H9 (cell line): ENCODE measurements at regions not wholly inside any gene's neighbourhood (a gene's known extent, or its start where the extent isn't known, plus 50 kb on each side); places are given as distances from the start of the nearest gene placed in this dataset.

Experiments used
- DNase-seq: peaks from one replicate; pipeline ENCODE4 v3.0.0-alpha.2; 2017
- H2AFZ ChIP-seq: one replicate; pipeline ENCODE4 v1.6.1; 2013; ENCODE audit warnings: mild to moderate bottlenecking, low read length, control low read depth, moderate library complexity
- H2AK5ac ChIP-seq: 2 replicates; pipeline ENCODE4 v1.6.1; 2013; ENCODE audit warnings: low read length, control low read depth, mixed read lengths; ENCODE audit not compliant: insufficient read length
- H2BK120ac ChIP-seq: one replicate; pipeline ENCODE4 v1.6.1; 2013; ENCODE audit warnings: low read depth, mild to moderate bottlenecking, low read length, control low read depth, inconsistent platforms; ENCODE audit not compliant: poor library complexity, severe bottlenecking
- H2BK12ac ChIP-seq: 2 replicates; pipeline ENCODE4 v1.6.1; 2013; ENCODE audit warnings: low read length, control low read depth, mixed read lengths, low read depth; ENCODE audit not compliant: insufficient read length
- H2BK15ac ChIP-seq: 2 replicates; pipeline ENCODE4 v1.6.1; 2013; ENCODE audit warnings: low read depth, low read length, control low read depth
- H2BK20ac ChIP-seq: one replicate; pipeline ENCODE4 v1.6.1; 2013; ENCODE audit warnings: low read depth, mild to moderate bottlenecking, low read length, control low read depth, inconsistent platforms; ENCODE audit not compliant: poor library complexity, severe bottlenecking
- H2BK5ac ChIP-seq: 2 replicates; pipeline ENCODE4 v1.6.1; 2013; ENCODE audit warnings: low read length, control low read depth, mixed read lengths; ENCODE audit not compliant: insufficient read length
- H3K14ac ChIP-seq: 2 replicates; pipeline ENCODE4 v1.6.1; 2013; ENCODE audit warnings: low read length, control low read depth; ENCODE audit not compliant: insufficient read depth
- H3K18ac ChIP-seq: 2 replicates; pipeline ENCODE4 v1.6.1; 2013; ENCODE audit warnings: low read depth, mild to moderate bottlenecking, mixed read lengths, low read length, control low read depth; ENCODE audit not compliant: insufficient read length
- H3K23ac ChIP-seq: 2 replicates; pipeline ENCODE4 v1.6.1; 2013; ENCODE audit warnings: low read length, control low read depth, mixed read lengths, low read depth; ENCODE audit not compliant: insufficient read length
- H3K23me2 ChIP-seq: 2 replicates; pipeline ENCODE4 v1.6.1; 2013; ENCODE audit warnings: low read depth, mild to moderate bottlenecking, mixed read lengths, low read length, control low read depth; ENCODE audit not compliant: insufficient read length, poor library complexity, severe bottlenecking
- H3K27ac ChIP-seq: 2 replicates; pipeline ENCODE4 v1.5.1; 2013; ENCODE audit warnings: low read length, control low read depth, mixed read lengths, low read depth; ENCODE audit not compliant: insufficient read length
- H3K27me3 ChIP-seq: 2 replicates; pipeline ENCODE4 v1.6.1; 2013; ENCODE audit warnings: low read length, control low read depth, inconsistent platforms; ENCODE audit not compliant: insufficient read depth
- H3K4ac ChIP-seq: 2 replicates; pipeline ENCODE4 v1.6.1; 2013; ENCODE audit warnings: low read depth, mild to moderate bottlenecking, control low read depth, inconsistent platforms, low read length, moderate library complexity
- H3K4me1 ChIP-seq: 2 replicates; pipeline ENCODE4 v1.6.1; 2013; ENCODE audit warnings: low read length, control low read depth, inconsistent platforms; ENCODE audit not compliant: insufficient read depth
- H3K4me2 ChIP-seq: 2 replicates; pipeline ENCODE4 v1.6.1; 2013; ENCODE audit warnings: low read length, control low read depth, mixed read lengths; ENCODE audit not compliant: insufficient read length, insufficient read depth
- H3K56ac ChIP-seq: 2 replicates; pipeline ENCODE4 v1.6.1; 2013; ENCODE audit warnings: low read depth, mild to moderate bottlenecking, mixed read lengths, low read length, control low read depth; ENCODE audit not compliant: insufficient read length
- H3K79me1 ChIP-seq: 2 replicates; pipeline ENCODE4 v1.6.1; 2013; ENCODE audit warnings: low read depth, mild to moderate bottlenecking, moderate library complexity, low read length, control low read depth, inconsistent platforms; ENCODE audit not compliant: insufficient read depth, poor library complexity, severe bottlenecking
- H3K79me2 ChIP-seq: 2 replicates; pipeline ENCODE4 v1.6.1; 2013; ENCODE audit warnings: low read length, control low read depth, inconsistent platforms; ENCODE audit not compliant: insufficient read depth
- H3K9ac ChIP-seq: 2 replicates; pipeline ENCODE4 v1.6.1; 2013; ENCODE audit warnings: low read length, control low read depth, mixed read lengths; ENCODE audit not compliant: insufficient read length; ENCODE audit errors: extremely low read depth
- H3K9me3 ChIP-seq: one replicate; pipeline ENCODE4 v1.6.1; 2013; ENCODE audit warnings: low read depth, low read length, inconsistent platforms; ENCODE audit not compliant: control insufficient read depth
- H3T11ph ChIP-seq: one replicate; pipeline ENCODE4 v1.6.1; 2013; ENCODE audit warnings: mild to moderate bottlenecking, low read length, control low read depth, inconsistent platforms
- H4K20me1 ChIP-seq: one replicate; pipeline ENCODE4 v1.6.1; 2013; ENCODE audit not compliant: control insufficient read depth, insufficient read length, insufficient read depth
- H4K5ac ChIP-seq: 2 replicates; pipeline ENCODE4 v1.6.1; 2013; ENCODE audit warnings: low read depth, mild to moderate bottlenecking, mixed read lengths, low read length, control low read depth; ENCODE audit not compliant: insufficient read length
- H4K8ac ChIP-seq: replicated peaks from 2 replicates; pipeline ENCODE4 v1.6.1; 2013; ENCODE audit warnings: low read length, control low read depth, mixed read lengths, low read depth; ENCODE audit not compliant: insufficient read length
- H4K91ac ChIP-seq: 2 replicates; pipeline ENCODE4 v1.6.1; 2013; ENCODE audit warnings: low read depth, mild to moderate bottlenecking, moderate library complexity, mixed read lengths, low read length, control low read depth; ENCODE audit not compliant: insufficient read length
- H3K27ac Mint-ChIP-seq, 3 experiments: 2 replicates in 2 of 3; 3 replicates in 1 of 3; pipeline ENCODE4 v1.8.0; 2020 to 2021; ENCODE audit warnings: mixed read lengths in 3 of 3, mild to moderate bottlenecking in 1 of 3, moderate library complexity in 1 of 3
- H3K27me3 Mint-ChIP-seq: 2 replicates; pipeline ENCODE4 v1.8.0; 2021; ENCODE audit warnings: low read depth, mild to moderate bottlenecking, moderate library complexity, mixed read lengths
- H3K36me3 Mint-ChIP-seq, 3 experiments: 2 replicates in 2 of 3; 3 replicates in 1 of 3; pipeline ENCODE4 v1.8.0; 2020 to 2021; ENCODE audit warnings: low read depth in 3 of 3, mixed read lengths in 3 of 3; ENCODE audit not compliant: insufficient read depth in 1 of 3
- H3K4me1 Mint-ChIP-seq, 2 experiments: 2 replicates each; pipeline ENCODE4 v1.8.0; 2020; ENCODE audit warnings: mixed read lengths in 2 of 2
- H3K4me3 Mint-ChIP-seq, 2 experiments: 2 replicates in 1 of 2; 3 replicates in 1 of 2; pipeline ENCODE4 v1.8.0; 2020 to 2021; ENCODE audit warnings: mild to moderate bottlenecking in 2 of 2, mixed read lengths in 2 of 2, moderate library complexity in 1 of 2
- H3K9me3 Mint-ChIP-seq, 2 experiments: 2 replicates in 1 of 2; 3 replicates in 1 of 2; pipeline ENCODE4 v1.8.0; 2020; ENCODE audit warnings: mild to moderate bottlenecking in 2 of 2, mixed read lengths in 2 of 2, moderate library complexity in 1 of 2
- WGBS: extraction: QIAGEN DNeasy Blood & Tissue Kit; methylation state at CpG from one replicate; pipeline ENCODE4 v1.1.7; 2013; ENCODE audit warnings: missing lambda C conversion rate, low lambda C conversion rate, mixed read lengths; ENCODE audit not compliant: insufficient read length; ENCODE audit errors: extremely low coverage; 5-methylcytosine and 5-hydroxymethylcytosine counted together
- TF ChIP-seq, protein P1 (sequence below): fragments of 200-600 bp; sonication (generic); conservative IDR thresholded peaks from 3 replicates; pipeline ENCODE4 v1.8.0; 2021; ENCODE audit warnings: antibody characterized with exemption, mild to moderate bottlenecking

DNA sequence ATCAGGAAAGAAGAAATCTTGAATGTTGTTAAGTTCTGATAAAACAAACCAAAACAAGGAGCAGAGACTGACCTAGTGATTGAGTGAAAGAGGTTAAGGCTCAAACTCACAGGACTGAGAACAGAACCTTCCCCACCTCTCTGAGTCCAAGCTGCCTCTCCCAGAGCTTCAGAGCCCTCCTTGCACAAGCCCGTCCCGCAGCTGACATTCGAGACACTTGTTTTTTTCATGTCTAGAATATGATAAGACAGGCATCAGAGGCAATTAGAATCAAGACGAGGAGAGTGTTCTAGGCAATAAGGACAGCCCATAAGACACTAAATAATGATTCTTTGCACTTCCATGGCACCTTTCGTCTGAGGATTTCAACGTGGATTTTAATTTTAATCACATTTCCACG is 140.6 kb downstream of the PXDC1 start:
- Histone ChIP-seq H2BK15ac (no peak overlapping the region), H4K20me1 (no peaks in the 10 kb centered on the region), H3K79me1 (no peaks in the 10 kb centered on the region), H2BK120ac (no peak overlapping the region), H3K27ac (no peak overlapping the region), H3K56ac (no peak overlapping the region), H4K91ac (no peak overlapping the region), H2BK12ac (no peak overlapping the region), H3K4ac (no peak overlapping the region), H2BK5ac (no peak overlapping the region), H4K8ac (no peak overlapping the region), H3T11ph (no peak overlapping the region), H3K23me2 (no peaks in the 10 kb centered on the region), H3K9me3 (no peaks in the 10 kb centered on the region), H3K4me1 (peaks cover 4% of the 10 kb centered on the region; the same call in 1 of the 2 replicates), H3K79me2 (no peaks in the 10 kb centered on the region), H3K18ac (no peak overlapping the region), H3K14ac (no peak overlapping the region), H2AK5ac (no peak overlapping the region), H3K9ac (no peak overlapping the region), H3K4me2 (no peak overlapping the region), H2AFZ (no peak overlapping the region), H4K5ac (no peak overlapping the region), H3K23ac (no peak overlapping the region), H3K27me3 (no peaks in the 10 kb centered on the region), H2BK20ac (no peak overlapping the region)
- no peak for DNase-seq
- no peaks in the 10 kb centered on the region for H3K9me3 Mint-ChIP-seq
- TF ChIP-seq, protein P1, sequence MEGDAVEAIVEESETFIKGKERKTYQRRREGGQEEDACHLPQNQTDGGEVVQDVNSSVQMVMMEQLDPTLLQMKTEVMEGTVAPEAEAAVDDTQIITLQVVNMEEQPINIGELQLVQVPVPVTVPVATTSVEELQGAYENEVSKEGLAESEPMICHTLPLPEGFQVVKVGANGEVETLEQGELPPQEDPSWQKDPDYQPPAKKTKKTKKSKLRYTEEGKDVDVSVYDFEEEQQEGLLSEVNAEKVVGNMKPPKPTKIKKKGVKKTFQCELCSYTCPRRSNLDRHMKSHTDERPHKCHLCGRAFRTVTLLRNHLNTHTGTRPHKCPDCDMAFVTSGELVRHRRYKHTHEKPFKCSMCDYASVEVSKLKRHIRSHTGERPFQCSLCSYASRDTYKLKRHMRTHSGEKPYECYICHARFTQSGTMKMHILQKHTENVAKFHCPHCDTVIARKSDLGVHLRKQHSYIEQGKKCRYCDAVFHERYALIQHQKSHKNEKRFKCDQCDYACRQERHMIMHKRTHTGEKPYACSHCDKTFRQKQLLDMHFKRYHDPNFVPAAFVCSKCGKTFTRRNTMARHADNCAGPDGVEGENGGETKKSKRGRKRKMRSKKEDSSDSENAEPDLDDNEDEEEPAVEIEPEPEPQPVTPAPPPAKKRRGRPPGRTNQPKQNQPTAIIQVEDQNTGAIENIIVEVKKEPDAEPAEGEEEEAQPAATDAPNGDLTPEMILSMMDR = no peak
- peaks cover 4 to 7% of the 10 kb centered on the region in 2 experiments; a peak in 3 of 4 replicates for H3K4me1 Mint-ChIP-seq
- no peaks in the 10 kb centered on the region for H3K36me3 Mint-ChIP-seq
- H3K4me3 Mint-ChIP-seq = no peak overlapping the region
- no CpG with 5 or more reads among the region's 7 CpGs for WGBS
- H3K27ac Mint-ChIP-seq = no peak overlapping the region
- no peaks in the 10 kb centered on the region; the same call in none of the 2 replicates for H3K27me3 Mint-ChIP-seq
